Prostate gland (tissue), 2 donors: ENCODE measurements at regions not wholly inside any gene's neighbourhood (a gene's known extent, or its start where the extent isn't known, plus 50 kb on each side); places are given as distances from the start of the nearest gene placed in this dataset.

Experiments used
- DNase-seq: peaks from one replicate; pipeline ENCODE4 v3.0.0-alpha.2; 2019; ENCODE audit warnings: low spot score
- H3K27ac ChIP-seq, 2 donors: fragments of 200-600 bp; sonication (generic); 2 replicates each; pipeline ENCODE4 v1.5.1; 2017 to 2019
- H3K27me3 ChIP-seq: fragments of 200-600 bp; sonication (generic); replicated peaks from 2 replicates; pipeline ENCODE4 v1.5.1; 2019; ENCODE audit not compliant: insufficient read depth
- H3K36me3 ChIP-seq, 2 donors: fragments of 200-600 bp; sonication (generic); 1 replicate in 1 of 2; 2 replicates in 1 of 2; pipeline versions ENCODE4 v1.5.1 to v1.8.1; 2017 to 2019
- H3K4me1 ChIP-seq: fragments of 200-600 bp; sonication (generic); replicated peaks from 2 replicates; pipeline ENCODE4 v1.5.1; 2019
- H3K4me3 ChIP-seq, 2 donors: fragments of 200-600 bp; sonication (generic); 2 replicates each; pipeline ENCODE4 v1.5.1; 2017 to 2019
- H3K9me3 ChIP-seq: fragments of 200-600 bp; sonication (generic); 2 replicates; pipeline ENCODE4 v1.5.1; 2017
- POLR2A ChIP-seq: fragments of 450-650 bp; IDR thresholded peaks from one replicate; pipeline ENCODE4 v1.6.1; 2016; ENCODE audit warnings: antibody characterized with exemption, mild to moderate bottlenecking
- POLR2AphosphoS5 ChIP-seq: sonication (generic); formaldehyde crosslinking; IDR thresholded peaks from one replicate; pipeline ENCODE4 v1.6.1; 2017; ENCODE audit warnings: antibody characterized with exemption
- WGBS: methylation state at CpG from one replicate; pipeline ENCODE4 v1.1.5; 2018; 5-methylcytosine and 5-hydroxymethylcytosine counted together
- intact Hi-C: fragments of 100-400 bp; cut with DNase I; formaldehyde crosslinking; loops from one replicate; pipeline ENCODE4 v1.14.2; 2022
- TF ChIP-seq, protein P1 (sequence below), 4 experiments: fragments of 200-600 bp in 2 of 4; fragments of 450-650 bp in 2 of 4; sonication (generic) in 2 of 4; IDR thresholded peaks; 1 replicate in 3 of 4; 2 replicates in 1 of 4; pipeline ENCODE4 v1.5.1; 2016 to 2019; ENCODE audit warnings: antibody characterized with exemption in 4 of 4, mild to moderate bottlenecking in 2 of 4, moderate library complexity in 2 of 4

DNA sequence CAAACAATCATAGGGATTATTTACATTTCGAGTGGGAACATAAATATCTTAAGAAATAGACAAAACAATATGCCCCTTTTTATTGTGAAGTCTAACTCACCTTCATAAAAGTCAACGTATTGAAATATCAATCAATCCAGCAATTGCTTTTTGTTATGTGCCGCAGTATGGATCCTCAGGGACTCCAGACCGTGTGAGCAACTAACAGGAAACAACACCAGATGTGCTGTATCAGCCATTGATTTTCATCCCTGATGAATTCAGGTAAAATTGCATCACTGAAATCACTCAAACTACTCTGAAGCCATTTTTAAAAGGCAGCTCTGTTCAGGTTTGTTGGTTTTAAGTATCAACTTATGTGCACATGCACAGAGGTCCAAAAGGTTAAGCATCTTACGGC is 197.3 kb upstream of the FAT1 start:
- Histone ChIP-seq H3K27me3 (no peaks in the 10 kb centered on the region), H3K27ac (no peak overlapping the region), H3K4me1 (no peaks in the 10 kb centered on the region), H3K4me3 (no peak overlapping the region), H3K36me3 (no peaks in the 10 kb centered on the region), H3K9me3 (no peaks in the 10 kb centered on the region)
- 49% methylated on average over 5 of the region's 5 CpGs for WGBS
- DNase-seq: no peak
- intact Hi-C loops: no loop called here
- no peak for TF ChIP-seq POLR2AphosphoS5

DNA sequence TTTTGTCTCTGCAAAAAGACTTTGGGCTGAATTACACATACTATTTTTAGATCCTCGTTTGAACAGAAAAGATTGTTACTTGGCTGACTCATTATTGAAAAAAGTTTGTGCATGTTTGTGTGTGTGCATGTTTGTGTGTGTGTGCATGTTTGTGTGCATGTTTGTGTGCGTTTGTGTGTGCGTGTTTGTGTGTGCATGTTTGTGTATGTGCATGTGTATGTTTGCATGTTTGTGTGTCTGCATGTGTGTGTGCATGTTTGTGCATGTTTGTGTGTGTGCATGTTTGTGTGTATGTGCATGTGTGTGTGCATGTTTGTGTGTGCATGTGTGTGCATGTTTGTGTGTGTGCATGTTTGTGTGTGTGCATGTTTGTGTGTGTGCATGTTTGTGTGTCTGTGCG is 201.1 kb upstream of the FAT1 start:
- Histone ChIP-seq H3K9me3 (no peaks in the 10 kb centered on the region), H3K27me3 (no peaks in the 10 kb centered on the region), H3K27ac (no peak overlapping the region), H3K36me3 (no peaks in the 10 kb centered on the region), H3K4me1 (no peaks in the 10 kb centered on the region), H3K4me3 (no peak overlapping the region)
- TF ChIP-seq POLR2AphosphoS5 (no peak), POLR2A (no peak)
- TF ChIP-seq, protein P1, sequence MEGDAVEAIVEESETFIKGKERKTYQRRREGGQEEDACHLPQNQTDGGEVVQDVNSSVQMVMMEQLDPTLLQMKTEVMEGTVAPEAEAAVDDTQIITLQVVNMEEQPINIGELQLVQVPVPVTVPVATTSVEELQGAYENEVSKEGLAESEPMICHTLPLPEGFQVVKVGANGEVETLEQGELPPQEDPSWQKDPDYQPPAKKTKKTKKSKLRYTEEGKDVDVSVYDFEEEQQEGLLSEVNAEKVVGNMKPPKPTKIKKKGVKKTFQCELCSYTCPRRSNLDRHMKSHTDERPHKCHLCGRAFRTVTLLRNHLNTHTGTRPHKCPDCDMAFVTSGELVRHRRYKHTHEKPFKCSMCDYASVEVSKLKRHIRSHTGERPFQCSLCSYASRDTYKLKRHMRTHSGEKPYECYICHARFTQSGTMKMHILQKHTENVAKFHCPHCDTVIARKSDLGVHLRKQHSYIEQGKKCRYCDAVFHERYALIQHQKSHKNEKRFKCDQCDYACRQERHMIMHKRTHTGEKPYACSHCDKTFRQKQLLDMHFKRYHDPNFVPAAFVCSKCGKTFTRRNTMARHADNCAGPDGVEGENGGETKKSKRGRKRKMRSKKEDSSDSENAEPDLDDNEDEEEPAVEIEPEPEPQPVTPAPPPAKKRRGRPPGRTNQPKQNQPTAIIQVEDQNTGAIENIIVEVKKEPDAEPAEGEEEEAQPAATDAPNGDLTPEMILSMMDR (IDR thresholded peaks at IDR 0.05): no peak
- WGBS: 57% methylated on average over 4 of the region's 4 CpGs
- DNase-seq: no peak
- intact Hi-C loops: no loop called here

DNA sequence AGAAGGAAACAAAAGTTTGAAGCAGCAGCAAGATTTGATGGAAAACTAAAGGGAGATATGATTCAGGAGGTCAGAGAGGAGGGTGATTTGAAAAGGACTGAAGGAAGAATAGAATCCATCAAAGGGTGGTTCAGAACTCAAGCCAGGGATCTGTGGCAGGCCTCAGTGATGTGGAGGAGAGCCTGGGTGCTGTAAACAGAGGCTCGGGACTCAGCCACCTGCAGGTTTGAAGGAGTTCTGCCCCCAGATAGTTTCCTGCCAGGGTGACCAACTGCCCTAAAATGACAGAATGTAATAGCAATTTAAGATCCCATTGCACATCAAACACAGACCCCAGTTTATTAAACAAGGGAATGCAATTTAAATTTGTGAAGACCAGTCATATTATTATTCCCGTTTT is 204.0 kb upstream of the FAT1 start:
- Histone ChIP-seq H3K27ac (no peak overlapping the region), H3K27me3 (no peaks in the 10 kb centered on the region), H3K4me1 (no peaks in the 10 kb centered on the region), H3K9me3 (no peaks in the 10 kb centered on the region), H3K36me3 (no peaks in the 10 kb centered on the region), H3K4me3 (no peak overlapping the region)
- intact Hi-C loops: no loop called here
- no peak for DNase-seq
- TF ChIP-seq POLR2AphosphoS5: no peak
- whole genome bisulfite sequencing: 88% methylated on average over 2 of the region's 2 CpGs

DNA sequence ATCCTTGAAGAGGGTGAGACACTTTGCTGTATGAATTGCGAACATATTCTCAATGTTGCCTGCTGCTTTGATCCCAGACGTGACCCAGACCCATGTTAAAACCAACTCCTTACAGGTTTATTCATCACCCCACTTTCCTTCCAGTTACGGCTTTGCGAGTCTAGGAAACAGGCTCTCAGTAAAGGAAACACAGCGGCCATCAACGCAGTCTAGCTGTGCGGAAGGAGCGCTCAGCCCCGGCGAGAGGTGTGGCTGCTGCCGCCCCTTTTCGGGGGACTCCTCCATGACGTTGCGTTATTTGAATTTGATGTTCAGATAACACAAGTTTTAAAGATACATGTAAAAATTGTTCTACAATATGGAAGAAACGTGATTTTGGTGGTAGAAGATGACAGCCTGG is 206.4 kb upstream of the FAT1 start:
- intact Hi-C loops: no loop called here
- TF ChIP-seq POLR2A: no peak
- no peak for TF ChIP-seq POLR2AphosphoS5
- H3K4me1 ChIP-seq: no peaks in the 10 kb centered on the region
- no peak overlapping the region for H3K4me3 ChIP-seq
- WGBS: 93% methylated on average over 15 of the region's 15 CpGs
- H3K9me3 ChIP-seq: no peaks in the 10 kb centered on the region
- H3K27me3 ChIP-seq: no peaks in the 10 kb centered on the region
- no peak for DNase-seq
- H3K36me3 ChIP-seq: no peaks in the 10 kb centered on the region
- H3K27ac ChIP-seq: no peak overlapping the region

DNA sequence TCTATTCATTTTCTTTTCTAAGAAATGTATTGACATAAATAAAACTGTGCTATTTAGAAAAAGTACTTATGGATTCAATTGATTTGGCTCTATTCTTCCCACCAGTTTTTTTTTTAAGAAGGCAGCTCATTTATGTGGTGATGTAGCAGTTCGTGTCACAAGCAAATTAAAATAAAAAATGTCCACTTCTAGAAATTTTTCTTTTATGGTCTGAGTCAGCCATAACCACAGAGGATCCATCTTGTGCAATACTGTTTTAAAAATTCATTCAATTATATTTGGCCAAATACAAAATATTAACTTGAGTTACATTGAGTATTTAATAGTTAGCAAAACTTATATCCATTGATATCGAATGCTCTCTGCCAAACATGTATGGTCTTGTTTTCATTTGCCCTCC is 207.9 kb upstream of the FAT1 start:
- DNase-seq: no peak
- no peak overlapping the region for H3K4me3 ChIP-seq
- TF ChIP-seq, protein P1 (IDR thresholded peaks at IDR 0.05): no peak
- TF ChIP-seq POLR2AphosphoS5: no peak
- TF ChIP-seq POLR2A: no peak
- H3K27ac ChIP-seq: no peak overlapping the region
- no peaks in the 10 kb centered on the region for H3K4me1 ChIP-seq
- WGBS: 72% methylated on average over 2 of the region's 2 CpGs
- H3K9me3 ChIP-seq: no peaks in the 10 kb centered on the region
- intact Hi-C loops: no loop called here
- H3K27me3 ChIP-seq: no peaks in the 10 kb centered on the region
- H3K36me3 ChIP-seq: no peaks in the 10 kb centered on the region

DNA sequence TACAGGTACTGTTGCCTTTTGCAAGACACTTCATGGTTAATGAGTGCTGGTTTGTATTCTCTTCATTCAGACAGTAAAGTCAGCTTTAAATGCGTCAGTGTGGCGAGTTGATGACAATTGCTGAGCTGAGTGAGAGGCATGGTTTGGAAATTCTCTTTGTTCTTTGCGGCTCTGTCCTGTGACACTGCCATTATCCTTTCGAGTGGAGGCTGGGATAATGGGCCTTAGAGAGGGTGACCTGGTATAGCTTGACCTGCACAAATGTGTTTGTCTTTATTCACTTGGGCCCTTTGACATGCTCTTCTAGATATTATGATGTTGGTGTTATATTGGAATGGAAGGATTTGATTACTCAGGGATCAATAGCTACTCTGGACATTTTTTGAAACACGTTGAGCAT is 208.5 kb upstream of the FAT1 start:
- Histone ChIP-seq H3K27ac (no peak overlapping the region), H3K27me3 (no peaks in the 10 kb centered on the region)
- no peak for DNase-seq

More for the DNA sequence above, 208.5 kb upstream of the FAT1 start:
- 52% methylated on average over 5 of the region's 5 CpGs for WGBS
- Histone ChIP-seq H3K36me3 (no peaks in the 10 kb centered on the region), H3K9me3 (no peaks in the 10 kb centered on the region), H3K4me3 (no peak overlapping the region), H3K4me1 (no peaks in the 10 kb centered on the region)
- intact Hi-C loops: no loop called here
- TF ChIP-seq, protein P1 (IDR thresholded peaks at IDR 0.05): no peak
- TF ChIP-seq POLR2A (no peak), POLR2AphosphoS5 (no peak)
